CD4-positive, alpha-beta T cell treated with Interleukin-15 for 4 hours (primary cell): ENCODE measurements at regions not wholly inside any gene's neighbourhood (a gene's known extent, or its start where the extent isn't known, plus 50 kb on each side); places are given as distances from the start of the nearest gene placed in this dataset.

Experiments
- DNase-seq: peaks from one replicate; pipeline ENCODE4 v3.0.0-alpha.2; 2020; ENCODE audit warnings: low spot score

GRCh38 chr5:89299998-89300397, 417.0 kb upstream of the MEF2C start:
- no peak for DNase-seq

DNA sequence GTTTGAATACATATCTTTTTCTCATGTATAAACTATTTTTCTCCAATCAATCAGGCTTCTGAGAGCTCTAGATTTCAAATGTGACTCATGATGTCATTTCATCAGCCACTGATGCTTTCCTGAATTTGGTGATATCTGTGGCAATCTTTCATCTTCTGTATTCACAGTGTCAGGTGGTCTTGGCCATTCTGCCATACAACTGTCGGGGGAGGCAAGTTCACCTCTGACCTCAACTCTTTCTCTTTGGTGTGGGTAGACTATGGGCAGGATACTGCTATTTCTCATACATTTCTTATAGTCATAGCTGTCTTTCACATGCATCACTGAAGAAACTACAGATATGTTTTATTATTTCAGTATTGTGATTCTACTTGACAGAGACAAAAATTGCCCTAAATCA, 414.1 kb upstream of the MEF2C start:
- no peak for DNase-seq

- no peak for DNase-seq
These were observed 410.8 kb upstream of the MEF2C start for GRCh38 chr5:89293810-89294209.

GRCh38 chr5:89292487-89292886, 409.5 kb upstream of the MEF2C start:
- no peak for DNase-seq

- DNase-seq: no peak
These were observed 406.6 kb upstream of the MEF2C start for GRCh38 chr5:89289604-89290003.

DNA sequence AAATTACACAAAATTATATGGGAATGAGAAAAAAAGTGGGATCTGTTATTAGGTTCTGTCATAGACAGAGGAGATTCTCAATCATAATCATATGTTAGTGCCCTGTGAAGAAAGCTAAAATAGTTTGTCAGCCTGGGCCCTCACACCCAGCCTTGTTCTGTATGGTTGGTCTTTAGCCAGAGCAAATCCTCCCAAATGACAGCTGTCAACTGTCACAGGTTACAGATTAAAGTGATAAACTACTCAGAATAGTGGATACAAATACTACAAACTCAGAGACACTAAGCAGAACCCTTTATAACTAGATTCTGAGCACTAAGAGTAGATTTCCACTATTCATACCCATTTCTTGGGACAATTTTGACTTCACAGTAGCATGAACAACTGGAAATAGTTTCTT, 405.0 kb upstream of the MEF2C start:
- DNase-seq: no peak

DNA sequence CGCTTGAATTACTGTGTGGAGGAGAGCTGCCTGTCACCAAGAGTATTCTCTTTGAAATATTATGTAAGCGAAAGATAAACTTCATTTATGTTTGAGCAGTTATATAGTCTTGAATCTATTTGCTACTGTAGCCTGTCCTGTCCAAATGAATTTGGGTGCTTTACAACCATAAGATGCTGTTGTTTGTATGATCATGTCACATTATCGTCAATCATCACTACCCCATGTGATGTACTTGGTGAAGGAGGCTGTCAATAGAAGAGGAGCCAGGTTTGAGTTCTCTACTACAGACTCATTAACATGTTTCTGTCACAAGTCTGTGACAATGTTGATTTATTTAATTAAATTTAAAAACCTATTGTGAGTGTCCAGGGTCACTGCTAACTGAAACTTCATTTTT, 403.3 kb upstream of the MEF2C start:
- no peak for DNase-seq

- DNase-seq: no peak
These were observed 400.9 kb upstream of the MEF2C start for GRCh38 chr5:89283728-89284493.

GRCh38 chr5:89282554-89283510, 399.8 kb upstream of the MEF2C start:
- no peak for DNase-seq

DNA sequence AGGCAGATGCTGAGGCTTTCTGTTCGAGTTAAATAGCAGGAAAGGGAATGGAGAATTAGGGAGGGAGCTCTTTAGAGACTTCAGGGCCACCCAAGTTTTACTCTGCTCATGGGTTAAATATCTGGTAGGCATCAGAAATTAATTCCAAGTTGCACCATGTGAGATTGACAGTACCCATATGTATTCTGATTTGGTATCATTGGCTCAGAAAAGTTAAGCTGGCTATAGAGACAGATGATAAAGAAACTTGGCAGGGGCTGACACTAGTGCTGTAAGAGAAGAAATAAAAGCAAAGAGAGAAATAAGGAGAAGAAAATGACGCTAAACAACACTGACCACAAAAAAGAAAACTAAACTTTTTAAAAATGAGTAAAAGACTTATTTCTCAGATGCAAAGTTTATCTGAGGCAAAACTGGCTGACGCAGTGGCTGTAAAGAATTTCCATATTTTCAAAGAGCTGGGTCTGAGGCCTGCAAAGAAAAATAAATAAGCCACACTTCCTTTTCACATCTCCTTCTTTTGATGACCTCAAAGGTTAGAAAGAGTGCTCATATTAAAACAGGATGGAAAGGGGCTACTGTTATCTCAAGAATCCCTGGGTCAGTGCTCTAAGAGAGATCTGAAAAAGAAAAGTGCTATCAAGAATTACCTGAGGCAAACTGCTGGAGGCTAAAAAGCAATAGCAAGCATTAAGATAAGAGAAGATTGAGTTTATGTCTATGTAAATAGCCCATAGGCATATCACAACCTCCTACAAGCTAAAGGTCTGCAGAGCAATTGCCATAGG, 399.0 kb upstream of the MEF2C start:
- no peak for DNase-seq

DNA sequence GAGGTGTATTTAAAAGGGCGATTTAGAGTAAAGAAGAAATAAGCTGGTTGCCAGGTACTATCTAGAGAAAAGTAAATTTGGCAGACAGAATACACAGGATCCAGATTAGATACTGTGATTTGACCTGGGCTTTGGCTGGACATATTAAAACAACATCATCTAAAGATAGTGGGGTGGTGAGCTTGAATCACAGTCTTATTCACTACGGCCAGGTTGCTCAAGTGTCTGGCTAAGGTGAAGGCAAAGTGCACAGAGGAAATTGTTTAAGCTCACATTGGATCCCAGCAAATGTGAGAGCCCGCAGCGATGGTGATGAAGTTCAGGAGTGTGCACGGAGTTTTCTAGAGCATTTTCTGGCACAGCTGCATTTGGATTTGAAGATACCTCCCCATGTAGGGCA, 398.2 kb upstream of the MEF2C start:
- DNase-seq: no peak

GRCh38 chr5:89280103-89281037, 397.4 kb upstream of the MEF2C start:
- DNase-seq: no peak

GRCh38 chr5:89279391-89280036, 396.5 kb upstream of the MEF2C start:
- no peak for DNase-seq

GRCh38 chr5:89277816-89278215, 394.8 kb upstream of the MEF2C start:
- DNase-seq: no peak

DNA sequence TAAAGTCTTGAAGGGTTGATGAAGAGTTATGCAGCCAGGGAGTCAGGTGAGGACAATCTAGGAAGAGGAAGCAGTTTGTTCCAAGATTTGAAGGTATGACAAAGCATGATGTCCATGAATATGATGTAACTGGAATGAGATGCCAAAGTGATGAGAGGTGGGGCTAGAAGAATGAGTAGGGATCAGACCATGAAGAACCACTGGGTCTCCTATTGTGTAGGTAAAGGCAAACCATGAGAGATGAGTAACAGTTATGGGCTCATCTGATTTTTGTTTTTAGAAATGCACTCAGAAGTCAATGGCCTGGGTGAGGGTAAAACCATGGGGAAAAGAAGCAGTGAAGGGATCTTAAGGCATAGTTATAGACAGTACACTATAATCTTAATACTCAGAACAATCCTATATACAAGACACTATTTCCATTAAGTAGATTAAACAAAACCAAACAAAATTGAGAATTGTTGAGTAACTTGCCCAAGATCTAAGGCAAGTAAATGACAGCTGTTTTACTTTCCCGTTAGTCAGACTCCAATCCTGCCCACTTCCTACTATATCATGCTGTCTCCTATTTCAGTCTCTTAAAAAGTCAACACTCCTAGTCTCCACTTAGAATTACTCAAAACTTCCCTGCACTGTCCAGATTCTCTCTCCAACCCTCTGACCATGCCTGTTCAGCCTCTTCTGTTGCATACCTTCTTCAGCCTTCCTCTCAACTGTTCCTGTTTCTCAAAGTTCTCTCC, 393.8 kb upstream of the MEF2C start:
- DNase-seq: no peak

DNA sequence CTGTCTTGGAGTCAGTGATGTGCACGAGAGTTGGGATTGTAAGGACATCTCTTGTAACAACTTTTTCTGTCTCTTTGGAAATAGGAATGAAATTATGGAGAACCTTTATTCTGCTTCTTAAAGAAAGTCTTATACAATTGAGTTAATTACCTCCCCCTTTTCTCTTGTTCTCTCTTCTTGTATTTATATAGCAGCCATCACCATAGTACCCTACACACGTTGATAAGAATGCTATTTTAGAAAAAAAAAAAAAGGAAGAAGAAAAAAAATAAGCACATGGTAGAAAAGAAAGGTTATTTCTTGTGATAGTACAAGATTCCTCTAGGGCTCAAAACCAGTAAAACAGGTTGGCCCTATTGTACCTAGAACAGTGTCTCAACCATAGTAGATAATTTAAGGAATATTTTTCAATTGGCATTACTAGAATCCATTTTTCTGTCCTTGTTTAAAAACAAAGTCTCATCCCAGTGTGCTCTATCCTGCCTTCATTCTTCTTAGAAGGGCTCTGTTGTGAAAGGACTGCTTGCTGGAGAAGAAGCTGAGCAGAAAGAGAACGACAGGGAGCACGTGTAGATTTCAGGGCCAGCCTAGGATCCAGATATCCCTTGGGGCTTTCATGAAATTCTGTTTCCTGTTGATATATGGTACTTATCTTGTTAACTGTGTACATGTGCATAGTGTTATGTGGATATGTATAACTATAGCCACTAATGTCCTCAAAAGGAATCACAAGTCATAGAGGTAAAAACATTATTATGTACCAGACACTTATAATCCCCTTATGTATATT, 392.3 kb upstream of the MEF2C start:
- DNase-seq: no peak

DNA sequence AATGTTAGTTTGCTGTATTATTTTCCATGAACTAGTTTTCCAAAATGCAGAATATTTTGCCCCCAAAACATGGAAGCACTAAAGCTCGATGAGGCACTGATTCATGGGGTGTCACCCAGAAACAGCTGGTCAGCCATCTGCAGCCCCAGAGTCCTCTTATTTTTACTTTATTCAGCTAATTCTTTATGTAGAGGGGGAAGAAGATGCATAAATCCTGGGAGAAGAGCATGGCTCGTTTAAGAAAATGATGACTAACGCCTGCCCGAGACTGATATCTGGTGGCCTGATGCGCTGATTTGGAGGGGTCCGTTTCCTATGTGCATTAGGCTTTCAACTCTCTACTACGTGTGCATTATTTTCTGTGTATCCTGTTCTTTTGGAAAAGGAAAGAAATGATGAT, 390.3 kb upstream of the MEF2C start:
- DNase-seq: no peak

GRCh38 chr5:89270901-89271300, 387.9 kb upstream of the MEF2C start:
- no peak for DNase-seq

DNA sequence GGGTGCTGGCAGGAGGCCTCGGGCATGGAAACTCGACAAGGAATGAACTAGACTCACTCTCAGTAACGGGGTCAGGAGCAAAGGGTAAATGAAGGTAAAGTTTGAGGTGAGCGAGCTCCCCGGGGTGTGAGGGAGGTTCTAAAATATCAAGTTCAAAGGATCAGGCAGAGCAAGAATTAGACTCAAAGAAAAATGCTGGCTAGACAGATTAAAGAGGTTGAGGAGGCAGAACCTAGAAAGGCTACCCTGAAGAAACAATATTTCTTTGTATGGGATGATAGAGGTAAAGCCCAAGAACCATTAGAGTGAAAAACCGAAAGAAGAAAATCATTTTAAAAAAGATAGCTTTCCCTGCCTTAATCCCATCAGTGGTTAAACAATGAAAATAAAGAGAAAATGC, 386.7 kb upstream of the MEF2C start:
- DNase-seq: no peak
